Loucy (cell line): ENCODE measurements at regions not wholly inside any gene's neighbourhood (a gene's known extent, or its start where the extent isn't known, plus 50 kb on each side); places are given as distances from the start of the nearest gene placed in this dataset.

ENCODE experiments used
- EZH2phosphoT487 ChIP-seq: fragments of 200-600 bp; IDR thresholded peaks from 2 replicates; pipeline ENCODE4 v1.6.1; 2018; ENCODE audit warnings: antibody characterized with exemption, mild to moderate bottlenecking, moderate library complexity, borderline replicate concordance
- TF ChIP-seq, protein P1 (sequence below): fragments of 200-600 bp; sonication (generic); conservative IDR thresholded peaks from 2 replicates; pipeline ENCODE4 v1.5.1; 2014; ENCODE audit warnings: mild to moderate bottlenecking, antibody characterized with exemption, low read length

DNA sequence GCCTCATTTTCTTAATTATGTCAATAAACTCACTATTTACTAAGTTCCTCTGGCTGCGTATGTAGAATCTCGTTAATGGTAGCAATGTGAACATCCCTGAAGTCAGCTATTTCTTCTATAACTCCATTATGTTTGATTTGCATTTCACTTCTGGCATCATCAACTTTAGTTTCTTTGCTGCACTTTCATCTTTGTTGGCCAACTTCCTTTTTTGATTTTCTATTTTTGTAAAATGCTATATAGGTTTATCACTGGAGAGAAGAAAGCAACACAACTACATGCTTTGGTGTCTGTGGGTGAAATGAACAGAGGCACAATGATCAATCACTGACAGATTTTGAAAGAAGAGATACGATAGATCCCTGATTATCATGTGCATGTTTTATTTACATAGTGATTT, 58.5 kb upstream of the ATF7IP start:
- TF ChIP-seq, protein P1, sequence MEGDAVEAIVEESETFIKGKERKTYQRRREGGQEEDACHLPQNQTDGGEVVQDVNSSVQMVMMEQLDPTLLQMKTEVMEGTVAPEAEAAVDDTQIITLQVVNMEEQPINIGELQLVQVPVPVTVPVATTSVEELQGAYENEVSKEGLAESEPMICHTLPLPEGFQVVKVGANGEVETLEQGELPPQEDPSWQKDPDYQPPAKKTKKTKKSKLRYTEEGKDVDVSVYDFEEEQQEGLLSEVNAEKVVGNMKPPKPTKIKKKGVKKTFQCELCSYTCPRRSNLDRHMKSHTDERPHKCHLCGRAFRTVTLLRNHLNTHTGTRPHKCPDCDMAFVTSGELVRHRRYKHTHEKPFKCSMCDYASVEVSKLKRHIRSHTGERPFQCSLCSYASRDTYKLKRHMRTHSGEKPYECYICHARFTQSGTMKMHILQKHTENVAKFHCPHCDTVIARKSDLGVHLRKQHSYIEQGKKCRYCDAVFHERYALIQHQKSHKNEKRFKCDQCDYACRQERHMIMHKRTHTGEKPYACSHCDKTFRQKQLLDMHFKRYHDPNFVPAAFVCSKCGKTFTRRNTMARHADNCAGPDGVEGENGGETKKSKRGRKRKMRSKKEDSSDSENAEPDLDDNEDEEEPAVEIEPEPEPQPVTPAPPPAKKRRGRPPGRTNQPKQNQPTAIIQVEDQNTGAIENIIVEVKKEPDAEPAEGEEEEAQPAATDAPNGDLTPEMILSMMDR, result no peak
- TF ChIP-seq EZH2phosphoT487, result no peak
